Endothelial cell of umbilical vein (primary cell): ENCODE measurements at regions not wholly inside any gene's neighbourhood (a gene's known extent, or its start where the extent isn't known, plus 50 kb on each side); places are given as distances from the start of the nearest gene placed in this dataset.
"Not testable (repeated sequence)": the region's sequence is repeated elsewhere in the genome, so short reads cannot be mapped to it uniquely, and the experiment has no call there.

Source experiments
- BruUV-seq: library from RNA; stranded (reverse); fragments of 400-500 nt; replicated peaks from 2 replicates; lab custom pipeline; 2021; lab: Mats Ljungman, UMichigan
- CTCF ChIA-PET: fragments of 300-600, 350-600 bp; sonication (Branson Sonifier 250); formaldehyde crosslinking; loops from one replicate; lab custom pipeline; 2021; ENCODE audit warnings: antibody characterized with exemption, inconsistent platforms; lab: Charles Lee
- POLR2A ChIA-PET: fragments of 300-600, 350-600 bp; sonication (Branson Sonifier 250); formaldehyde crosslinking; loops from one replicate; lab custom pipeline; 2021; ENCODE audit warnings: antibody characterized with exemption, inconsistent platforms; lab: Charles Lee
- DNase-seq: peaks from one replicate; pipeline ENCODE4 v3.0.0-alpha.2; 2011; ENCODE audit warnings: low read depth, low spot score
- FAIRE-seq: peaks from 2 replicates; lab custom pipeline; 2011; peaks lifted over from hg19 to GRCh38; lab: Jason Lieb, UNC
- H2AFZ ChIP-seq: 2 replicates; pipeline ENCODE4 v1.6.0; 2012; ENCODE audit warnings: low read depth, low read length, control low read depth, inconsistent platforms
- H3K27ac ChIP-seq: 2 replicates; pipeline ENCODE4 v1.5.1; 2011; ENCODE audit warnings: low read depth, mild to moderate bottlenecking, control low read depth, low read length, moderate library complexity; ENCODE audit not compliant: insufficient read depth
- H3K27me3 ChIP-seq, 2 experiments: 2 replicates each; pipeline versions ENCODE4 v1.6.0 to v1.6.1; 2011; ENCODE audit warnings: low read length in 2 of 2, mixed read lengths in 1 of 2; ENCODE audit not compliant: control insufficient read depth in 2 of 2, insufficient read depth in 2 of 2
- H3K36me3 ChIP-seq, 2 experiments: 2 replicates in 1 of 2; 3 replicates in 1 of 2; pipeline ENCODE4 v1.5.1; 2011; ENCODE audit warnings: low read length in 2 of 2, mild to moderate bottlenecking in 1 of 2, moderate library complexity in 1 of 2; ENCODE audit not compliant: control insufficient read depth in 2 of 2, insufficient read depth in 2 of 2; ENCODE audit errors: extremely low read depth in 1 of 2
- H3K4me1 ChIP-seq: 3 replicates; pipeline ENCODE4 v1.5.1; 2011; ENCODE audit warnings: mild to moderate bottlenecking, low read length; ENCODE audit not compliant: control insufficient read depth, insufficient read depth; ENCODE audit errors: extremely low read depth
- H3K4me2 ChIP-seq: 2 replicates; pipeline ENCODE4 v1.6.1; 2011; ENCODE audit warnings: low read length, control low read depth, mixed read lengths; ENCODE audit not compliant: insufficient read depth
- H3K4me3 ChIP-seq, 3 experiments: fragments of 200-600 bp in 1 of 3; sonication (generic), shearing (Covaris generic) in 1 of 3; replicated peaks in 1 of 3; 2 replicates each; pipeline ENCODE4 v1.5.1; 2011 to 2016; ENCODE audit warnings: control low read depth in 3 of 3, low read length in 3 of 3, mild to moderate bottlenecking in 2 of 3, inconsistent platforms in 1 of 3, low read depth in 1 of 3, moderate library complexity in 1 of 3; ENCODE audit not compliant: insufficient read depth in 1 of 3
- H3K79me2 ChIP-seq: 2 replicates; pipeline ENCODE4 v1.6.0; 2012; ENCODE audit warnings: low read length, inconsistent platforms; ENCODE audit not compliant: control insufficient read depth, insufficient read depth
- H3K9ac ChIP-seq: replicated peaks from 2 replicates; pipeline ENCODE3; 2011; ENCODE audit warnings: low read length, control low read depth; ENCODE audit not compliant: insufficient read depth; ENCODE audit errors: extremely low read depth
- H3K9me1 ChIP-seq: replicated peaks from 3 replicates; pipeline ENCODE4 v1.6.0; 2011; ENCODE audit warnings: mild to moderate bottlenecking, low read length; ENCODE audit not compliant: control insufficient read depth, insufficient read depth; ENCODE audit errors: extremely low read depth
- H3K9me3 ChIP-seq: replicated peaks from 2 replicates; pipeline ENCODE4 v1.5.1; 2012; ENCODE audit warnings: low read length, inconsistent platforms; ENCODE audit not compliant: control insufficient read depth, insufficient read depth
- H4K20me1 ChIP-seq: replicated peaks from 2 replicates; pipeline ENCODE3; 2011; ENCODE audit warnings: mild to moderate bottlenecking, low read length; ENCODE audit not compliant: control insufficient read depth, insufficient read depth; ENCODE audit errors: extremely low read depth
- EZH2 ChIP-seq: IDR thresholded peaks from 2 replicates; pipeline ENCODE4 v1.6.1; 2012; ENCODE audit warnings: borderline replicate concordance, low read depth, mild to moderate bottlenecking, moderate library complexity, low read length, inconsistent platforms; ENCODE audit not compliant: severe bottlenecking
- FOS ChIP-seq: IDR thresholded peaks from 2 replicates; pipeline ENCODE4 v1.6.1; 2011; ENCODE audit warnings: mild to moderate bottlenecking, low read length, moderate library complexity, borderline replicate concordance; ENCODE audit not compliant: insufficient read depth
- GATA2 ChIP-seq: IDR thresholded peaks from 2 replicates; pipeline ENCODE4 v1.7.0; 2011; ENCODE audit warnings: low read depth, mild to moderate bottlenecking, moderate library complexity, mixed read lengths, low read length; ENCODE audit not compliant: insufficient read length, insufficient read depth
- JUN ChIP-seq: IDR thresholded peaks from 2 replicates; pipeline ENCODE4 v1.6.1; 2011; ENCODE audit warnings: borderline replicate concordance, low read depth; ENCODE audit not compliant: insufficient read length, insufficient read depth
- MYC ChIP-seq: IDR thresholded peaks from one replicate; pipeline ENCODE4 v1.6.1; 2011; ENCODE audit warnings: mild to moderate bottlenecking, low read depth, low read length
- POLR2A ChIP-seq: IDR thresholded peaks from 2 replicates; pipeline ENCODE4 v1.6.1; 2012; ENCODE audit warnings: low read depth, mild to moderate bottlenecking, control low read depth, low read length
- POLR2AphosphoS5 ChIP-seq: IDR thresholded peaks from 2 replicates; pipeline ENCODE4 v1.6.1; 2012; ENCODE audit warnings: low read depth, mild to moderate bottlenecking, control low read depth, low read length, moderate library complexity; ENCODE audit not compliant: insufficient read depth
- dilution Hi-C: fragments of 300-500 bp; cut with MboI; formaldehyde crosslinking; loops from one replicate; pipeline ENCODE4 v1.15.0; 2019; ENCODE audit warnings: low sequenced_read_pairs; ENCODE audit not compliant: extremely low pct_ligation_motif_present
- intact Hi-C: fragments of 100-400 bp; cut with micrococcal nuclease; formaldehyde crosslinking; loops from one replicate; pipeline ENCODE4 v1.10.0; 2022
- TF ChIP-seq, protein P1 (sequence below): IDR thresholded peaks from 2 replicates; pipeline ENCODE4 v1.6.1; 2011; ENCODE audit not compliant: insufficient read depth, insufficient read length
- TF ChIP-seq, protein P2 (sequence below), 2 donors: IDR thresholded peaks; 1 replicate in 1 of 2; 2 replicates in 1 of 2; pipeline ENCODE4 v1.5.1; 2011; ENCODE audit warnings: low read length in 2 of 2, mild to moderate bottlenecking in 2 of 2, moderate library complexity in 2 of 2, control low read depth in 1 of 2, inconsistent platforms in 1 of 2, low read depth in 1 of 2; ENCODE audit not compliant: insufficient read depth in 1 of 2; ENCODE audit errors: extremely low read depth in 1 of 2

DNA sequence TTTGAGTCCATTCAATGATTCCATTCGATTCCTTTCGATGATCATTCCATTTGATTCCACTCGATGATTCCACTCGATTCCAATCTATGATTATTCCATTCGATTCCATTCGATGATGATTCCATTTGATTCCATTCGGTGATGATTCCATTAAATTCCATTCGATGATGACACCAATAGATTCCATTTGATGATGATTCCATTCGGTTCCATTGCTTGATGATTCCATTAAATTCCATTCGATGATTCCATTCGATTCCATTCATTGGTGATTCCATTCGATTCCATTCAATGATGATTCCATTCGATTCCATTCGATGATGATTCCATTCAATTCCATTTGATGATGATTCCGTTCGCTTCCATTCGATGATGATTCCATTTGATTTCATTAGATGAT lies 1104.1 kb downstream of the RPIA start:
- H3K4me3 ChIP-seq, dilution Hi-C loops, H3K4me2 ChIP-seq, DNase-seq, CTCF ChIA-PET, H3K79me2 ChIP-seq, H3K4me1 ChIP-seq, H3K9me1 ChIP-seq, BruUV-seq, H3K27ac ChIP-seq, H4K20me1 ChIP-seq, FAIRE-seq, H3K9ac ChIP-seq, H2AFZ ChIP-seq, intact Hi-C loops, H3K27me3 ChIP-seq, POLR2A ChIA-PET, H3K36me3 ChIP-seq: not testable (repeated sequence)
- peaks cover 44% of the 10 kb centered on the region for H3K9me3 ChIP-seq

DNA sequence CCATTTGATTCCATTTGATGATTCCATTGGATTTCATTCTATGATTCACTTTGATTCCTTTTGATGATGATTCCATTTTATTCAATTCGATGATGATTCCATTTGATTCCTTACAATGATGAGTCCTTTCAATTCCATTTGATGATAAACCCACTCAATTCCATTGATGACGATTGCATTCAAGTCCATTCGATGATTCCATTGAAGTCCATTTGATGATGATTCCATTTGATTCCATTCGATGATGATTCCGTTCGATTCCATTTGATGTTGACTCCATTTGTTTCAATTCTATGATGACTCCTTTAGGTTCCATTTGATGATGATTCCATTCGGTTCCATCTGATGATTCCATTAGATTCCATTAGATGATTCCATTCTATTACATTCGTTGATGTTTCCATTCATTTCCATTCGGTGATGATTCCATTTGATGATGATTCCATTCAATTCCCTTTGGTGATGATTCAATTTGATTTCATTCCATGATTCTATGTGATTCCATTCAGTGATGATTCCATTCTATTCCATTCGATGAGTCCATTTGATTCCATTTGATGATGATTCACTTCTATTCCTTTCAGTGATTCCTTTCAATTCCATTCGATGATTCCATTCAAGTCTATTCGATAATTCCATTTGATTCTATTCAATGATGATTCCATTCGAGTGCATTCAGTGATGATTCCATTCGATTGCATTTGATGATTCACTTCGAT lies 1106.0 kb downstream of the RPIA start:
- BruUV-seq: no TSS peak
- Histone ChIP-seq H2AFZ (no peak overlapping the region), H3K9me1 (no peaks in the 10 kb centered on the region), H3K9me3 (peaks cover 47% of the 10 kb centered on the region), H3K4me2 (no peak overlapping the region), H3K4me1 (no peaks in the 10 kb centered on the region), H4K20me1 (no peaks in the 10 kb centered on the region), H3K36me3 (no peaks in the 10 kb centered on the region), H3K4me3 (no peak overlapping the region), H3K9ac (no peak overlapping the region), H3K27me3 (no peaks in the 10 kb centered on the region), H3K27ac (no peak overlapping the region), H3K79me2 (no peaks in the 10 kb centered on the region)
- no peak for DNase-seq
- dilution Hi-C loops (no loop called here), intact Hi-C loops (no loop called here)
- FAIRE-seq: no peak
- ChIA-PET CTCF (no interaction called here), POLR2A (no interaction called here)
- TF ChIP-seq, protein P1, sequence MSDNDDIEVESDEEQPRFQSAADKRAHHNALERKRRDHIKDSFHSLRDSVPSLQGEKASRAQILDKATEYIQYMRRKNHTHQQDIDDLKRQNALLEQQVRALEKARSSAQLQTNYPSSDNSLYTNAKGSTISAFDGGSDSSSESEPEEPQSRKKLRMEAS: no peak
- no peak for TF ChIP-seq POLR2A
- TF ChIP-seq GATA2: no peak
- TF ChIP-seq POLR2AphosphoS5: no peak
- no peak for TF ChIP-seq FOS
- TF ChIP-seq, protein P2, sequence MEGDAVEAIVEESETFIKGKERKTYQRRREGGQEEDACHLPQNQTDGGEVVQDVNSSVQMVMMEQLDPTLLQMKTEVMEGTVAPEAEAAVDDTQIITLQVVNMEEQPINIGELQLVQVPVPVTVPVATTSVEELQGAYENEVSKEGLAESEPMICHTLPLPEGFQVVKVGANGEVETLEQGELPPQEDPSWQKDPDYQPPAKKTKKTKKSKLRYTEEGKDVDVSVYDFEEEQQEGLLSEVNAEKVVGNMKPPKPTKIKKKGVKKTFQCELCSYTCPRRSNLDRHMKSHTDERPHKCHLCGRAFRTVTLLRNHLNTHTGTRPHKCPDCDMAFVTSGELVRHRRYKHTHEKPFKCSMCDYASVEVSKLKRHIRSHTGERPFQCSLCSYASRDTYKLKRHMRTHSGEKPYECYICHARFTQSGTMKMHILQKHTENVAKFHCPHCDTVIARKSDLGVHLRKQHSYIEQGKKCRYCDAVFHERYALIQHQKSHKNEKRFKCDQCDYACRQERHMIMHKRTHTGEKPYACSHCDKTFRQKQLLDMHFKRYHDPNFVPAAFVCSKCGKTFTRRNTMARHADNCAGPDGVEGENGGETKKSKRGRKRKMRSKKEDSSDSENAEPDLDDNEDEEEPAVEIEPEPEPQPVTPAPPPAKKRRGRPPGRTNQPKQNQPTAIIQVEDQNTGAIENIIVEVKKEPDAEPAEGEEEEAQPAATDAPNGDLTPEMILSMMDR (IDR thresholded peaks at IDR 0.05; ENCODE audit: extremely low read depth in 1 of 2, insufficient read depth in 1 of 2, low read depth in 1 of 2, low read length in 2 of 2): no peak
- TF ChIP-seq EZH2: no peak
- no peak for TF ChIP-seq MYC
- TF ChIP-seq JUN: no peak

DNA sequence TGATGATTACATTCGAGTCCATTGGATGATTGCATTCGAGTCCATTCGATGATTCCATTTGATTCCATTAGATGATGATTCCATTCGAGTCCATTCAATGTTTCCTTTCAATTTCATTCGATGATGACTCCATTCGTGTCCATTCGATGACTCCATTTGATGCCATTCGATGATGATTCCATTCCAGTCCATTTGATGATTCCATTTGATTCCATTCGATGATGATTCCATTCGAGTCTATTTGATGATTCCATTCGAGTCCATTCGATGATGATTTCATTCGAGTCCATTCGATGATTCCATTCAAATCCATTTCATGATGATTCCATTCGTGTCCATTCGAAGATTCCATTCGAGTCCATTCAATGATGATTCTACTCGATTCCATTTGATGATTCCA lies 1109.7 kb downstream of the RPIA start:
- H3K27ac ChIP-seq, dilution Hi-C loops, H3K4me1 ChIP-seq, H3K79me2 ChIP-seq, H3K4me3 ChIP-seq, H3K9me1 ChIP-seq, H3K27me3 ChIP-seq, FAIRE-seq, CTCF ChIA-PET, intact Hi-C loops, H3K9ac ChIP-seq, BruUV-seq, H4K20me1 ChIP-seq, H2AFZ ChIP-seq, H3K4me2 ChIP-seq, DNase-seq, H3K36me3 ChIP-seq, POLR2A ChIA-PET: not testable (repeated sequence)
- peaks cover 61% of the 10 kb centered on the region for H3K9me3 ChIP-seq
